HG02970 (cell line): ENCODE measurements at regions not wholly inside any gene's neighbourhood (a gene's known extent, or its start where the extent isn't known, plus 50 kb on each side); places are given as distances from the start of the nearest gene placed in this dataset.
"Not testable (repeated sequence)": the region's sequence is repeated elsewhere in the genome, so short reads cannot be mapped to it uniquely, and the experiment has no call there.

Source experiments
- ATAC-seq: cut with Tn5 transposase; IDR thresholded peaks from one replicate; pipeline ENCODE4 v1.9.1; 2021; ENCODE audit warnings: mild to moderate bottlenecking, moderate library complexity, moderate number of reproducible peaks; ENCODE audit not compliant: unreplicated experiment, low FRiP score

GRCh38 chr21:6428498-6429092 is 4092.8 kb upstream of the TPTE start:
- not testable (repeated sequence) for ATAC-seq

GRCh38 chr21:6429924-6430323 is 4091.5 kb upstream of the TPTE start:
- ATAC-seq: not testable (repeated sequence)

- ATAC-seq: not testable (repeated sequence)
These were observed 4088.2 kb upstream of the TPTE start for GRCh38 chr21:6433149-6433548.

- ATAC-seq: not testable (repeated sequence)
These were observed 4085.2 kb upstream of the TPTE start for GRCh38 chr21:6436205-6436604.

GRCh38 chr21:6436971-6437833 is 4084.2 kb upstream of the TPTE start:
- ATAC-seq: not testable (repeated sequence)

GRCh38 chr21:6437834-6438187 is 4083.6 kb upstream of the TPTE start:
- not testable (repeated sequence) for ATAC-seq

- ATAC-seq: not testable (repeated sequence)
These were observed 4082.3 kb upstream of the TPTE start for GRCh38 chr21:6439058-6439457.

- ATAC-seq: not testable (repeated sequence)
These were observed 4066.6 kb upstream of the TPTE start for GRCh38 chr21:6454648-6455340.

GRCh38 chr21:6456011-6456661 is 4065.2 kb upstream of the TPTE start:
- ATAC-seq: not testable (repeated sequence)

- ATAC-seq: not testable (repeated sequence)
These were observed 4061.6 kb upstream of the TPTE start for GRCh38 chr21:6459761-6460160.

- ATAC-seq: not testable (repeated sequence)
These were observed 4060.0 kb upstream of the TPTE start for GRCh38 chr21:6461358-6461757.

GRCh38 chr21:6464419-6464818 is 4057.0 kb upstream of the TPTE start:
- not testable (repeated sequence) for ATAC-seq

GRCh38 chr21:6466081-6466698 is 4055.2 kb upstream of the TPTE start:
- ATAC-seq: not testable (repeated sequence)

GRCh38 chr21:6466707-6467106 is 4054.7 kb upstream of the TPTE start:
- ATAC-seq: not testable (repeated sequence)

GRCh38 chr21:6467189-6467774 is 4054.1 kb upstream of the TPTE start:
- ATAC-seq: not testable (repeated sequence)

- not testable (repeated sequence) for ATAC-seq
These were observed 4053.5 kb upstream of the TPTE start for GRCh38 chr21:6467907-6468306.

- not testable (repeated sequence) for ATAC-seq
These were observed 4053.0 kb upstream of the TPTE start for GRCh38 chr21:6468331-6468860.

GRCh38 chr21:6474250-6474968 is 4047.0 kb upstream of the TPTE start:
- ATAC-seq: not testable (repeated sequence)

GRCh38 chr21:6481116-6481515 is 4040.3 kb upstream of the TPTE start:
- not testable (repeated sequence) for ATAC-seq
